Uterus (tissue), 3 donors: ENCODE measurements at regions not wholly inside any gene's neighbourhood (a gene's known extent, or its start where the extent isn't known, plus 50 kb on each side); places are given as distances from the start of the nearest gene placed in this dataset.

Source experiments
- DNase-seq, 2 donors: peaks; one replicate each; pipeline ENCODE4 v3.0.0-alpha.2; 2019 to 2020
- H3K27ac ChIP-seq, 2 donors: fragments of 200-600 bp; sonication (generic); 1 replicate in 1 of 2; 2 replicates in 1 of 2; pipeline ENCODE4 v1.5.1; 2016 to 2018
- H3K27me3 ChIP-seq, 2 donors: fragments of 200-600 bp; sonication (generic); one replicate each; pipeline ENCODE4 v1.5.1; 2018 to 2019; ENCODE audit warnings: control low read depth in 1 of 2
- H3K36me3 ChIP-seq, 2 donors: fragments of 200-600 bp; sonication (generic); one replicate each; pipeline ENCODE4 v1.5.1; 2019; ENCODE audit warnings: control low read depth in 1 of 2
- H3K4me1 ChIP-seq, 2 donors: fragments of 200-600 bp; sonication (generic); one replicate each; pipeline ENCODE4 v1.5.1; 2018 to 2019; ENCODE audit warnings: control low read depth in 1 of 2
- H3K4me3 ChIP-seq, 2 donors: fragments of 200-600 bp; sonication (generic); 1 replicate in 1 of 2; 2 replicates in 1 of 2; pipeline ENCODE4 v1.5.1; 2018 to 2019; ENCODE audit warnings: mild to moderate bottlenecking in 1 of 2
- H3K9me3 ChIP-seq, 2 donors: fragments of 200-600 bp; sonication (generic); one replicate each; pipeline ENCODE4 v1.5.1; 2019; ENCODE audit warnings: control low read depth in 1 of 2
- POLR2A ChIP-seq, 2 donors: fragments of 450-650 bp; IDR thresholded peaks; one replicate each; pipeline ENCODE4 v1.6.1; 2016; ENCODE audit warnings: antibody characterized with exemption in 2 of 2, mild to moderate bottlenecking in 1 of 2, moderate library complexity in 1 of 2
- intact Hi-C: fragments of 100-400 bp; cut with DNase I; formaldehyde crosslinking; loops from one replicate; pipeline ENCODE4 v1.15.1; 2023; ENCODE audit warnings: low total_unique reads
- TF ChIP-seq, protein P1 (sequence below), 4 experiments: fragments of 200-600 bp in 2 of 4; fragments of 450-650 bp in 2 of 4; sonication (generic) in 2 of 4; IDR thresholded peaks; one replicate each; pipeline ENCODE4 v1.5.1; 2016 to 2019; ENCODE audit warnings: antibody characterized with exemption in 4 of 4, mild to moderate bottlenecking in 2 of 4, moderate library complexity in 1 of 4
- donor health status: DM: yes; HTN: yes; CAD: no.

DNA sequence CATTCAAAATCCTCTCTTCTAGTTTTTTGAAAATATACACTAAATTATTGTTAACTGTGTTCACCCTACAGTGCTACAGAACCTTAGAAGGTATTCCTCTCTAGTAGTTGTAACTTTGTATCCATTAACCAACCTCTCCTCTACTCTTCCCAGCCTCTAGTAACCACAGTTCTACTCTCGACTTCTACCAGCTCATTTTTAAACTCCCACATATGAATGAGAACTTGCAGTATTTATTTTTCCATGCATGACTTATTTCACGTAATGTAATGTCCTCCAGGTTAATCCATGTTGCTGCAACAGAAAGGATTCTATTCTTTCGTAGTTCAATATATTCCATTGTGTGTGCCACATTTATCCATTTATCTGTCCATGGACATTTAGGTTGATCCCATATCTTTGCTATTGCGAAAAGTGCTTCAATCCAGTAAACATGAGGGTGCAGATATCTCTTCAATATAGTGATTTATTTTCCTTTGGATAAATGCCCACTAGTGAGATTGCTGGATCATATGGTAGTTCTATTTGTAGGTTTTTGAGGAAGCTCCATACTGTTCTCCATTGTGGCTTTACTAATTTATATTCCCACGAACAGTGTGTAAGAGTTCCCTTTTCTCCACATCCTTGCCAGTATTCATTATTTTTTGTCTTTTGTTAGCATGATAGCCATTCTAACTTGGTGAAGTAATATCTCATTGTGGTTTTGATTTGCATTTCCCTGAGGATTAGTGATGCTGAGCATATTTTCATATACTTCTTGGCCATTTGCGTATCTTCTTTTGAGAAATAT, 113.7 kb upstream of the SMAD3 start:
- no peaks in the 10 kb centered on the region for H3K4me1 ChIP-seq

DNA sequence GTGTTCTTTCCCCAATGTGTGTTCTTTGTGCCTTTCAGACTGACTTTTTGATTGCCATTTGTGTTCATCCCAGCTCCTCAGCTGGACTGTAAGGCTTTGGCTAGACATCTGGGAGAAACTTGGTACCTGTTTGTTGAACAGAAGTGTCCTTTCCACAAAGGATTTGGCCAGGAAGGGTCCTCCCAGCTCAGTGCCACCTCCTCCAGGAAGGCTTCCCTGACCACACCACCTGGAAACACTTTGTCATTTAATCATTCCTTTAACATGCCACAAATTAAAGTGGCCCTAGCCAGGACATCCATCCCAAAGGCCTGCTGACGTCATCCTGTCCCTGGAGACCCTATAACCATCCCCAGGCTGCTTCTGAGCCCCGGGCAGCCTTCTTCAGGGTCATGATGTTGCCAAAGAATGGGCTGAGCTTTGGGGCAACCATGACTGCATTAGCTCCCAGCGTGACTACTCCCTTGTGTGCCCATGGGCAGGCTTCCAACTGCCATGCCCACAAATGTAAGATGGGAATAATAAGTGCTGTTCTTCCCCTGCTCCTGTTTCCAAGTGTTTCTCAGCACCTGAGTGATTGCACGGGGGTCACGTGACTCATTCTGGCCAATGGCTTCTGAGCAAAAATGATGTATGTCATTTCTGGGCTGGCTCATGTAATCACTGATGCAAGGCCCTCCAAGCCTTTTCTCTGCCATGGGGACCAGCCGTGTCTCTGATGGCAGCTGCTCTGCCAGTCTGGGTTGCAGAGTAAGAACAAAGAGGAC, 112.5 kb upstream of the SMAD3 start:
- Histone ChIP-seq H3K4me3 (no peak overlapping the region), H3K4me1 (no peaks in the 10 kb centered on the region), H3K27ac (no peak overlapping the region), H3K36me3 (no peaks in the 10 kb centered on the region), H3K27me3 (no peaks in the 10 kb centered on the region), H3K9me3 (no peaks in the 10 kb centered on the region)
- DNase-seq = no peak
- no peak for TF ChIP-seq POLR2A (IDR thresholded peaks at IDR 0.05)
- TF ChIP-seq, protein P1, sequence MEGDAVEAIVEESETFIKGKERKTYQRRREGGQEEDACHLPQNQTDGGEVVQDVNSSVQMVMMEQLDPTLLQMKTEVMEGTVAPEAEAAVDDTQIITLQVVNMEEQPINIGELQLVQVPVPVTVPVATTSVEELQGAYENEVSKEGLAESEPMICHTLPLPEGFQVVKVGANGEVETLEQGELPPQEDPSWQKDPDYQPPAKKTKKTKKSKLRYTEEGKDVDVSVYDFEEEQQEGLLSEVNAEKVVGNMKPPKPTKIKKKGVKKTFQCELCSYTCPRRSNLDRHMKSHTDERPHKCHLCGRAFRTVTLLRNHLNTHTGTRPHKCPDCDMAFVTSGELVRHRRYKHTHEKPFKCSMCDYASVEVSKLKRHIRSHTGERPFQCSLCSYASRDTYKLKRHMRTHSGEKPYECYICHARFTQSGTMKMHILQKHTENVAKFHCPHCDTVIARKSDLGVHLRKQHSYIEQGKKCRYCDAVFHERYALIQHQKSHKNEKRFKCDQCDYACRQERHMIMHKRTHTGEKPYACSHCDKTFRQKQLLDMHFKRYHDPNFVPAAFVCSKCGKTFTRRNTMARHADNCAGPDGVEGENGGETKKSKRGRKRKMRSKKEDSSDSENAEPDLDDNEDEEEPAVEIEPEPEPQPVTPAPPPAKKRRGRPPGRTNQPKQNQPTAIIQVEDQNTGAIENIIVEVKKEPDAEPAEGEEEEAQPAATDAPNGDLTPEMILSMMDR (IDR thresholded peaks at IDR 0.05) = no peak
- intact Hi-C loops = no loop called here

More for the DNA sequence above, 113.7 kb upstream of the SMAD3 start:
- no peak for DNase-seq
- intact Hi-C loops = no loop called here
- no peak overlapping the region for H3K4me3 ChIP-seq
- H3K36me3 ChIP-seq = no peaks in the 10 kb centered on the region
- H3K9me3 ChIP-seq = no peaks in the 10 kb centered on the region
- H3K27ac ChIP-seq = no peak overlapping the region
- H3K27me3 ChIP-seq = no peaks in the 10 kb centered on the region
- TF ChIP-seq, protein P1 (IDR thresholded peaks at IDR 0.05) = no peak
- TF ChIP-seq POLR2A (IDR thresholded peaks at IDR 0.05) = no peak

DNA sequence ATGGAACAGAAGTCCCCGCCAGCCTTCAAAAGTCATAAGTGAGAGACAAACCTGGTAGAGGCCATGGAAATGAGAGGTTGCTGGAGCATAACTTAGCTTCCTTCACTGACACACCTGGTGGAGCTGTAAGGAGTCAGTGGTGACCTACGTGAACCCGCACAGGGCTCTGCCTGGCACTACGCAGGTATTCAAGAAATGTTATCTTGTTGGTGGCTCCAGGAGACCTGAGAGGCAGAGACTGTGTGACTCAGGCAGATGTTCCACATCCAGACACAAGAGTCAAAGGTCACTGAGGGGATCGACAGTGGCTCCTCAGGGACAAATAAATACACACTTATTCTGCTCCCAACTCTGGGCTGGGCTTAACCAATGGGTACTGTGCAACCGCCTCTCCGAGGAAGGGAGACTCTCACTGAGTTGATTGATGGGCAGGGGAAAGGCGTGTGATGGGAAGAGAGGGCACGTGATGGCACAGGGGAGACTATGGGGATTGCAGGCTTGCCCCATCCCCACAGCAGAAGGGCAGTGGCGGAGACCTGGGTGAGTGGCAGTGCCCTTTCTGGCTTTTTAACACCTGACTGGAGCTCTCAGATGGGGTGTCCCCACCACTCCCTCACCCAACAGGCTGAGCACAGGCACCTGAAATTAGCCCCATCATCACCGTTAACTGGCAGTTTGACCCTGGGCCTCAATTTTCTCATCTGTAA, 111.7 kb upstream of the SMAD3 start:
- Histone ChIP-seq H3K4me1 (no peaks in the 10 kb centered on the region), H3K27me3 (no peaks in the 10 kb centered on the region), H3K36me3 (no peaks in the 10 kb centered on the region), H3K27ac (no peak overlapping the region), H3K4me3 (no peak overlapping the region), H3K9me3 (no peaks in the 10 kb centered on the region)
- intact Hi-C loops = no loop called here
- DNase-seq = no peak
- no peak for TF ChIP-seq POLR2A (IDR thresholded peaks at IDR 0.05)
- TF ChIP-seq, protein P1 (IDR thresholded peaks at IDR 0.05) = no peak

DNA sequence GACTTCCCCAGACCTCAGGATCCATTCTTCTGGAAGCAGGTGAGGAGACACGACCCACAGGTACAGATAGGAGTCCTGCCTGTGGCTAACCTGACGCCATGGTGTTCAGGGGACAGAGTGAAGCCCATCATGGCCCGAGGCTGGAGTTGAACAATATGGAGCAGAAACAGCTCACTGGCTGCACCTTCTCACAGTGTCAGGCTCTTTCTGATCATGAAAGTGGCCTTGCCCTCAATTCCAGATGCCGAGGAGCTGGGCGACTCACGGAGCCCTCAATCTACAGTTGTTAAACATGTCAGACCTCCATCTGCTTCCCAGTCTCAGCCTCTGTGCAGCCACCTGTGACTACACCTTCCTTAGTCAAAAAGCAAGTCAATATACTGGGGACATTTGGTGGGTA, 110.8 kb upstream of the SMAD3 start:
- H3K9me3 ChIP-seq = no peaks in the 10 kb centered on the region
- intact Hi-C loops = no loop called here

More for the DNA sequence above, 110.8 kb upstream of the SMAD3 start:
- H3K27me3 ChIP-seq = no peaks in the 10 kb centered on the region
- H3K36me3 ChIP-seq = no peaks in the 10 kb centered on the region
- TF ChIP-seq POLR2A (IDR thresholded peaks at IDR 0.05) = no peak
- TF ChIP-seq, protein P1 (IDR thresholded peaks at IDR 0.05) = no peak
- H3K27ac ChIP-seq = no peak overlapping the region
- H3K4me3 ChIP-seq = no peak overlapping the region
- H3K4me1 ChIP-seq = no peaks in the 10 kb centered on the region
- no peak for DNase-seq
